G401 (cell line): ENCODE measurements at regions not wholly inside any gene's neighbourhood (a gene's known extent, or its start where the extent isn't known, plus 50 kb on each side); places are given as distances from the start of the nearest gene placed in this dataset.

Source experiments
- DNase-seq: peaks from one replicate; pipeline ENCODE4 v3.0.0-alpha.2; 2015; ENCODE audit warnings: low spot score
- in situ Hi-C: cut with HindIII; loops from 2 replicates; pipeline ENCODE4 v1.10.0; 2016; ENCODE audit warnings: low sequenced_read_pairs, mixed read lengths

- in situ Hi-C loops: no loop called here
- DNase-seq: no peak
Observed at GRCh38 chr11:71064702-71065515, 187.5 kb downstream of the SHANK2 start.

DNA sequence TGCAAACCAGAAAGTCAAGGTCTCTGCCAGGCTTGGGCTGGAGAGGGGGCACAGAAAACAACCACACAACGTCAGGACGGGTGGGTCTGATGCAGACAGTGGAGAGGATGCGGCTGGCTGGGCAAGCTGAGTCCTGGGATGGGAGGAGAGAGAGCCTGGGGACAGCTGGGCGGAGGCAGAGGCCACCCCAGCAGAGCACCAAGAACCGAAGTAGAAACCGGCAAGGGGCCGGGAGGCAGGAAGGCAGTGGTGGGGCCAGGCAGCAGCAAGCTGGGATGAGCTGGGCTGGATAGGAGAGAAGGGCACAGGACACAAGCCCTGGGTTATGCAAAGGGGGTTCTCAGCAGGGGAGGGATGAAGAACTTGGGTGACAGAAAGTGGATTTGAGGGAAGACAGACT, 188.2 kb downstream of the SHANK2 start:
- DNase-seq: no peak
- in situ Hi-C loops: no loop called here

DNA sequence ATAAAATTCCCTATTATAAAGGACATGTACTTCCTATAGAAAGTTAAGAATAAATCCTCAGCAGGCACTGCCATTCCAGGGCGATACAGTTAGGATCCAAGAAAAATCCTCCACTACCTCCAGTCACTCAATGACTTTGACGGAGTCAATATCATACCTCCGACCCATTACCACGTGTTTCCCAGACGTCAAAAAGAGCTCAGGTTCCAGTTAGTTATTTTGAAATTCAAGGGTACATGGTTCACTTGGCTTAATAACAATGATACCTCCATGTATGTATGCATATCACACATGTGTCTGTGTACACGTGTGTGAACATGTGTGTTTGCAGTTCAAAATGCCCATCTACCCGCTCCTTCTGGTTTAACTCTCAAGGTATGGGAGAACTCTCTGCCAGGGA, 189.2 kb downstream of the SHANK2 start:
- DNase-seq: no peak
- in situ Hi-C loops: no loop called here

DNA sequence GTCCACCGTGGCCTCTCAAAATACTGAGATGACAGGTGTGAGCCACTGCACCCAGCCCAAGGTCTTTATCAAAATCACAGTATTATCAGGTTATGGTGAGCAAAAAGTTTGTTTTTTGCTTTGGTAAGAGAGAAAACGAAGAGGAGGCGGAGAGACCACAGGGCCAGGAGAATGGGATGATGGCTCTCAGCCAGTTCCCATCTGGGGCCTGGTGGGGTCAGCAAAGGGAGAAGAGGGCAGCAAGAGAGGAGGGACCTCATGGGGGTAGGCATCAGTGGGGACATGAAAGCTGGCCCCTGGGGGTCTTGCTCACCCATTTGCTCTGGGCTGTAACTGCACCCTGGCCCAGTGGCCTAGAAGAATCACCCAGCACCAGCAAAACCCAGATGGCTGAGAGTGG, 190.2 kb downstream of the SHANK2 start:
- no peak for DNase-seq
- in situ Hi-C loops: no loop called here

- in situ Hi-C loops: no loop called here
- no peak for DNase-seq
Observed at GRCh38 chr11:71060391-71060791, 192.0 kb downstream of the SHANK2 start.

- in situ Hi-C loops: no loop called here
- no peak for DNase-seq
Observed at GRCh38 chr11:71059662-71060061, 192.7 kb downstream of the SHANK2 start.

- in situ Hi-C loops: no loop called here
- no peak for DNase-seq
Observed at GRCh38 chr11:71055925-71056324, 196.5 kb downstream of the SHANK2 start.
